Neural progenitor cell (in vitro differentiated cells): ENCODE measurements at regions not wholly inside any gene's neighbourhood (a gene's known extent, or its start where the extent isn't known, plus 50 kb on each side); places are given as distances from the start of the nearest gene placed in this dataset.

ENCODE experiments used
- DNase-seq: peaks from one replicate; pipeline ENCODE4 v3.0.0-alpha.2; 2016; ENCODE audit warnings: low spot score
- H2AFZ ChIP-seq: fragments of 200-600 bp; sonication (generic); replicated peaks from 2 replicates; pipeline ENCODE4 v1.6.1; 2016; ENCODE audit warnings: antibody characterized with exemption
- H3F3A ChIP-seq: fragments of 200-600 bp; sonication (generic); 2 replicates; pipeline ENCODE4 v1.6.1; 2016; ENCODE audit warnings: antibody characterized with exemption, low read depth
- H3K27ac ChIP-seq: fragments of 200-600 bp; sonication (generic); 2 replicates; pipeline ENCODE4 v1.5.1; 2016; ENCODE audit warnings: mild to moderate bottlenecking
- H3K27me3 ChIP-seq: fragments of 200-600 bp; sonication (generic); 2 replicates; pipeline ENCODE4 v1.6.1; 2016; ENCODE audit warnings: mild to moderate bottlenecking, moderate library complexity
- H3K36me3 ChIP-seq: fragments of 200-600 bp; sonication (generic); 2 replicates; pipeline ENCODE4 v1.5.1; 2016
- H3K4me1 ChIP-seq: fragments of 200-600 bp; sonication (generic); 2 replicates; pipeline ENCODE4 v1.6.1; 2016; ENCODE audit warnings: mixed run types
- H3K4me2 ChIP-seq: fragments of 200-600 bp; sonication (generic); 2 replicates; pipeline ENCODE4 v1.6.1; 2016
- H3K4me3 ChIP-seq: fragments of 200-600 bp; sonication (generic); 2 replicates; pipeline ENCODE4 v1.5.1; 2016
- H3K79me2 ChIP-seq: fragments of 200-600 bp; sonication (generic); 2 replicates; pipeline ENCODE4 v1.6.1; 2016; ENCODE audit warnings: low read depth
- H3K9ac ChIP-seq: fragments of 200-600 bp; sonication (generic); 2 replicates; pipeline ENCODE4 v1.6.1; 2016
- H3K9me3 ChIP-seq: fragments of 200-600 bp; sonication (generic); 2 replicates; pipeline ENCODE4 v1.5.1; 2016; ENCODE audit warnings: low read depth
- H4K20me1 ChIP-seq: fragments of 200-600 bp; sonication (generic); 2 replicates; pipeline ENCODE4 v1.6.1; 2016; ENCODE audit warnings: low read depth
- H3K27ac Mint-ChIP-seq: 3 replicates; pipeline ENCODE4 v1.8.0; 2021; ENCODE audit warnings: mixed read lengths
- H3K27me3 Mint-ChIP-seq: 2 replicates; pipeline ENCODE4 v1.8.0; 2022; ENCODE audit warnings: low read depth, mild to moderate bottlenecking, inconsistent platforms, moderate library complexity, mixed read lengths; ENCODE audit not compliant: insufficient read depth
- H3K36me3 Mint-ChIP-seq: 3 replicates; pipeline ENCODE4 v1.8.0; 2021; ENCODE audit warnings: mixed read lengths
- H3K4me1 Mint-ChIP-seq: 3 replicates; pipeline ENCODE4 v1.8.0; 2021; ENCODE audit warnings: mixed read lengths
- H3K4me3 Mint-ChIP-seq: 3 replicates; pipeline ENCODE4 v1.8.0; 2021; ENCODE audit warnings: mild to moderate bottlenecking, moderate library complexity, mixed read lengths
- H3K9me3 Mint-ChIP-seq: 3 replicates; pipeline ENCODE4 v1.8.0; 2020; ENCODE audit warnings: mixed read lengths
- CTCF ChIP-seq: fragments of 200-600 bp; sonication (generic); IDR thresholded peaks from 2 replicates; pipeline ENCODE4 v1.5.1; 2017; ENCODE audit warnings: antibody characterized with exemption, mild to moderate bottlenecking
- EZH2 ChIP-seq: fragments of 200-600 bp; sonication (generic); IDR thresholded peaks from 2 replicates; pipeline ENCODE4 v1.6.1; 2017; ENCODE audit warnings: antibody characterized with exemption, mild to moderate bottlenecking, moderate library complexity
- EZH2phosphoT487 ChIP-seq: fragments of 200-600 bp; sonication (generic); IDR thresholded peaks from 2 replicates; pipeline ENCODE4 v1.6.1; 2017; ENCODE audit warnings: antibody characterized with exemption

GRCh38 chr6:93183531-93183972 is 235.8 kb downstream of the EPHA7 start:
- no peak for DNase-seq
- no peak overlapping the region for H3K27ac ChIP-seq
- no peak overlapping the region for H3K4me2 ChIP-seq
- Mint-ChIP-seq H3K4me3 (no peak overlapping the region), H3K27me3 (no peaks in the 10 kb centered on the region), H3K9me3 (no peaks in the 10 kb centered on the region), H3K36me3 (no peaks in the 10 kb centered on the region), H3K4me1 (peaks cover 5% of the 10 kb centered on the region), H3K27ac (no peak overlapping the region)
- no peak overlapping the region for H3K4me3 ChIP-seq
- peaks cover 9% of the 10 kb centered on the region for H3K4me1 ChIP-seq
- H3K36me3 ChIP-seq, result no peaks in the 10 kb centered on the region
- no peak overlapping the region for H3K9ac ChIP-seq
- H3K9me3 ChIP-seq, result no peaks in the 10 kb centered on the region
- no peaks in the 10 kb centered on the region for H3F3A ChIP-seq
- H3K79me2 ChIP-seq, result no peaks in the 10 kb centered on the region
- H2AFZ ChIP-seq, result peak overlapping the region; percentile 11
- no peaks in the 10 kb centered on the region for H4K20me1 ChIP-seq
- no peaks in the 10 kb centered on the region for H3K27me3 ChIP-seq
- TF ChIP-seq EZH2phosphoT487, result no peak
- no peak for TF ChIP-seq CTCF
- no peak for TF ChIP-seq EZH2

DNA sequence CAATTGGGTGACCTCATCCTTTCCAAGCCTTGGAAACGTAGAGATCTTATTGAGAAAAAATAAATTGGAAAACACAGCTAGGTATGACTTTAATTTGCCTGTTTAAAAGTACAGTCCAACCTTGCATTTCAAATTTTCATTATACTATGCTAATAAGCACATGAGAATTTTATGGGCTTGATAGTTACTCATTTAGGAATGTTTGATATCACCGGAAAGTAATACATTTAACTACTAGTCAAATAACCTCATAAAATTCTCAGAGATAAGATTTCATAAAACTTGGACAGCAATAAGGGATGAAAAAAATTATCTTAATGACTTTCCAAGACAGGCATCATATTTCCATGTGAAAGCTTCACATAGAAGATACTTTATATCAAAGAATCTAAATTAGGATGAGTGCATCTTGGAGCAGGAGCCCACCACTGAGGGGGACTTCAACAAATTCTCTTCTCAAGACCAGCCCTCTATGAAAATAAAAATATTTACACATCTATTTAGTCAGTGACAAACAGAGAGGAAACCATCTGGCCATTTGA is 236.3 kb downstream of the EPHA7 start:
- Histone ChIP-seq H2AFZ (peak overlapping the region; percentile 11), H3K4me1 (peaks cover 14% of the 10 kb centered on the region), H3K4me2 (no peak overlapping the region), H3K79me2 (no peaks in the 10 kb centered on the region), H3K4me3 (no peak overlapping the region), H3K36me3 (no peaks in the 10 kb centered on the region), H3K27me3 (no peaks in the 10 kb centered on the region), H3F3A (no peaks in the 10 kb centered on the region), H3K9ac (no peak overlapping the region), H3K9me3 (no peaks in the 10 kb centered on the region), H4K20me1 (no peaks in the 10 kb centered on the region), H3K27ac (no peak overlapping the region)
- H3K27ac Mint-ChIP-seq, result no peak overlapping the region
- no peak for TF ChIP-seq CTCF
- no peak for TF ChIP-seq EZH2phosphoT487
- no peak for TF ChIP-seq EZH2
- no peak for DNase-seq
- no peaks in the 10 kb centered on the region for H3K27me3 Mint-ChIP-seq
- H3K36me3 Mint-ChIP-seq, result no peaks in the 10 kb centered on the region
- peaks cover 9% of the 10 kb centered on the region for H3K4me1 Mint-ChIP-seq
- no peak overlapping the region for H3K4me3 Mint-ChIP-seq
- no peaks in the 10 kb centered on the region for H3K9me3 Mint-ChIP-seq

DNA sequence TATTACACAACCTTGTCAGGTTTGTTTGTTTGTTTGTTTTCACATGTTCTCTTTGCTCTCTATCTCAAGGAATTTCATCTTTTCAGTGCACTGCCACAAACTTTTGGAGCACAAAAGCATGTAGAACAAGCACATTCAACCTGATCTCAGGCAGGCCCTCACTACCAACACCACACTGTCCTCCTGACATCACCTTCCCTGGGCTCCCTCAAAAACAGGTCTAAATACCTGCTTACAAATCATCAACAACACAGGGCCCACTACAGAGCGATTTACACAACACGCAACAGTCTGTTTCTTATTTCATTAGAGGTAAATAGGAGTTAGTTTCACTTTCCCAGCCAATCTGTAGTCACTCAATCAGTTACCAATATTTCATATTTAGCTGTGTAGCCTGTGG is 241.4 kb downstream of the EPHA7 start:
- Histone ChIP-seq H3F3A (no peaks in the 10 kb centered on the region), H3K79me2 (no peaks in the 10 kb centered on the region), H3K9me3 (no peaks in the 10 kb centered on the region), H3K27me3 (no peaks in the 10 kb centered on the region), H3K36me3 (no peaks in the 10 kb centered on the region), H3K4me3 (no peak overlapping the region), H3K4me1 (peaks cover 13% of the 10 kb centered on the region), H4K20me1 (no peaks in the 10 kb centered on the region), H3K4me2 (no peak overlapping the region), H3K9ac (no peak overlapping the region), H3K27ac (no peak overlapping the region), H2AFZ (peak overlapping the region; percentile 73)
- DNase-seq, result no peak
- Mint-ChIP-seq H3K27me3 (no peaks in the 10 kb centered on the region), H3K4me1 (peaks cover 18% of the 10 kb centered on the region), H3K36me3 (no peaks in the 10 kb centered on the region), H3K9me3 (no peaks in the 10 kb centered on the region), H3K4me3 (no peak overlapping the region), H3K27ac (no peak overlapping the region)
- TF ChIP-seq EZH2 (no peak), EZH2phosphoT487 (no peak), CTCF (no peak)
